ENCODE measurements at regions not wholly inside any gene's neighbourhood (a gene's known extent, or its start where the extent isn't known, plus 50 kb on each side); places are given as distances from the start of the nearest gene placed in this dataset.
"Not testable (repeated sequence)": the region's sequence is repeated elsewhere in the genome, so short reads cannot be mapped to it uniquely, and the experiment has no call there.

GRCh38 chr4:149203256-149204001, 612.2 kb downstream of the IQCM start:
- no peak for DNase-seq (ENCODE audit: low spot score)

- DNase-seq (ENCODE audit: low spot score), result no peak
These were observed 613.5 kb downstream of the IQCM start for GRCh38 chr4:149202117-149202516.

- DNase-seq (ENCODE audit: low spot score), result no peak
These were observed 616.0 kb downstream of the IQCM start for GRCh38 chr4:149199594-149199993.

- no peak for DNase-seq (ENCODE audit: low spot score)
These were observed 621.6 kb downstream of the IQCM start for GRCh38 chr4:149194061-149194460.

- no peak for DNase-seq (ENCODE audit: low spot score)
These were observed 627.9 kb downstream of the IQCM start for GRCh38 chr4:149187726-149188125.

- no peak for DNase-seq (ENCODE audit: low spot score)
These were observed 632.0 kb downstream of the IQCM start for GRCh38 chr4:149183638-149184037.

- DNase-seq (ENCODE audit: low spot score), result not testable (repeated sequence)
These were observed 634.2 kb downstream of the IQCM start for GRCh38 chr4:149181459-149181858.

- DNase-seq (ENCODE audit: low spot score), result no peak
These were observed 639.6 kb downstream of the IQCM start for GRCh38 chr4:149176039-149176438.

- no peak for DNase-seq (ENCODE audit: low spot score)
These were observed 640.1 kb downstream of the IQCM start for GRCh38 chr4:149175549-149175948.

- no peak for DNase-seq (ENCODE audit: low spot score)
These were observed 642.2 kb downstream of the IQCM start for GRCh38 chr4:149173241-149174013.

GRCh38 chr4:149168645-149169044, 647.0 kb downstream of the IQCM start:
- no peak for DNase-seq (ENCODE audit: low spot score)

- DNase-seq (ENCODE audit: low spot score), result no peak
These were observed 648.8 kb downstream of the IQCM start for GRCh38 chr4:149166876-149167275.

- no peak for DNase-seq (ENCODE audit: low spot score)
These were observed 649.3 kb downstream of the IQCM start for GRCh38 chr4:149166365-149166764.

GRCh38 chr4:149164282-149164681, 651.4 kb downstream of the IQCM start:
- no peak for DNase-seq (ENCODE audit: low spot score)

GRCh38 chr4:149161247-149161646, 654.4 kb downstream of the IQCM start:
- DNase-seq (ENCODE audit: low spot score), result no peak

- no peak for DNase-seq (ENCODE audit: low spot score)
These were observed 655.3 kb downstream of the IQCM start for GRCh38 chr4:149160370-149160769.

GRCh38 chr4:149158817-149159216, 656.8 kb downstream of the IQCM start:
- DNase-seq (ENCODE audit: low spot score), result no peak

- no peak for DNase-seq (ENCODE audit: low spot score)
These were observed 669.8 kb downstream of the IQCM start for GRCh38 chr4:149145803-149146202.

GRCh38 chr4:149144060-149144459, 671.6 kb downstream of the IQCM start:
- no peak for DNase-seq (ENCODE audit: low spot score)

GRCh38 chr4:149141391-149141790, 674.3 kb downstream of the IQCM start:
- no peak for DNase-seq (ENCODE audit: low spot score)

GRCh38 chr4:149140841-149141240, 674.8 kb downstream of the IQCM start:
- DNase-seq (ENCODE audit: low spot score), result no peak

GRCh38 chr4:149136951-149137620, 678.6 kb downstream of the IQCM start:
- DNase-seq (ENCODE audit: low spot score), result no peak

- DNase-seq (ENCODE audit: low spot score), result no peak
These were observed 680.6 kb downstream of the IQCM start for GRCh38 chr4:149135062-149135461.
